Liver (tissue), 8 donors: ENCODE measurements at regions not wholly inside any gene's neighbourhood (a gene's known extent, or its start where the extent isn't known, plus 50 kb on each side); places are given as distances from the start of the nearest gene placed in this dataset.

Experiments
- DNase-seq: peaks from one replicate; pipeline ENCODE4 v3.0.0-alpha.2; 2017; ENCODE audit warnings: low spot score
- H3K27ac ChIP-seq, 2 donors: one replicate each; pipeline ENCODE4 v1.7.0; 2013; ENCODE audit warnings: inconsistent platforms in 2 of 2, low read length in 2 of 2, control low read depth in 1 of 2, low read depth in 1 of 2, mild to moderate bottlenecking in 1 of 2
- H3K27me3 ChIP-seq, 4 donors: one replicate each; pipeline versions ENCODE4 v1.6.1 to v1.7.0; 2013; ENCODE audit warnings: low read length in 3 of 4, inconsistent platforms in 1 of 4, mild to moderate bottlenecking in 1 of 4, moderate library complexity in 1 of 4; ENCODE audit not compliant: control insufficient read depth in 4 of 4, insufficient read depth in 4 of 4
- H3K36me3 ChIP-seq, 4 donors: one replicate each; pipeline versions ENCODE4 v1.6.1 to v1.7.0; 2013; ENCODE audit warnings: low read length in 3 of 4, mild to moderate bottlenecking in 3 of 4, low read depth in 1 of 4, moderate library complexity in 1 of 4; ENCODE audit not compliant: control insufficient read depth in 4 of 4, insufficient read depth in 3 of 4
- H3K4me1 ChIP-seq, 4 donors: one replicate each; pipeline versions ENCODE4 v1.6.1 to v1.7.0; 2013; ENCODE audit warnings: low read length in 3 of 4, mild to moderate bottlenecking in 3 of 4, moderate library complexity in 1 of 4; ENCODE audit not compliant: control insufficient read depth in 4 of 4, insufficient read depth in 4 of 4
- H3K4me3 ChIP-seq, 3 donors: one replicate each; pipeline versions ENCODE4 v1.6.1 to v1.7.0; 2013; ENCODE audit warnings: low read length in 3 of 3, control low read depth in 1 of 3, low read depth in 1 of 3, mild to moderate bottlenecking in 1 of 3
- H3K9ac ChIP-seq, 2 donors: one replicate each; pipeline ENCODE4 v1.7.0; 2013; ENCODE audit warnings: low read length in 2 of 2, mild to moderate bottlenecking in 2 of 2, moderate library complexity in 2 of 2, control low read depth in 1 of 2, low read depth in 1 of 2
- H3K9me3 ChIP-seq, 4 donors: one replicate each; pipeline versions ENCODE4 v1.6.1 to v1.7.0; 2013; ENCODE audit warnings: low read length in 3 of 4; ENCODE audit not compliant: control insufficient read depth in 4 of 4
- EGR1 ChIP-seq, 2 donors: IDR thresholded peaks; 2 replicates each; pipeline ENCODE4 v1.6.1; 2016 to 2018; ENCODE audit warnings: antibody characterized with exemption in 2 of 2, low read depth in 2 of 2
- FOXA1 ChIP-seq: IDR thresholded peaks from 2 replicates; pipeline ENCODE4 v1.6.1; 2016; ENCODE audit warnings: antibody characterized with exemption
- FOXA2 ChIP-seq: IDR thresholded peaks from 2 replicates; pipeline ENCODE4 v1.6.1; 2016; ENCODE audit warnings: antibody characterized with exemption
- GABPA ChIP-seq, 2 donors: IDR thresholded peaks in 1 of 2; conservative IDR thresholded peaks in 1 of 2; 2 replicates each; pipeline ENCODE4 v1.6.1; 2016; ENCODE audit warnings: antibody characterized with exemption in 2 of 2, mild to moderate bottlenecking in 1 of 2, moderate library complexity in 1 of 2
- HNF4G ChIP-seq: IDR thresholded peaks from 2 replicates; pipeline ENCODE4 v1.6.1; 2016; ENCODE audit warnings: antibody characterized with exemption
- JUND ChIP-seq, 2 donors: IDR thresholded peaks; 2 replicates each; pipeline ENCODE4 v1.6.1; 2016; ENCODE audit warnings: antibody characterized with exemption in 2 of 2
- RAD21 ChIP-seq, 2 donors: IDR thresholded peaks; 2 replicates each; pipeline ENCODE4 v1.6.1; 2016; ENCODE audit warnings: antibody characterized with exemption in 2 of 2, mild to moderate bottlenecking in 2 of 2
- RXRA ChIP-seq, 2 donors: IDR thresholded peaks; 2 replicates each; pipeline ENCODE4 v1.6.1; 2017 to 2018; ENCODE audit warnings: antibody characterized with exemption in 2 of 2, mild to moderate bottlenecking in 1 of 2
- SP1 ChIP-seq: IDR thresholded peaks from 2 replicates; pipeline ENCODE4 v1.6.1; 2018; ENCODE audit warnings: antibody characterized with exemption, mild to moderate bottlenecking
- YY1 ChIP-seq: IDR thresholded peaks from 2 replicates; pipeline ENCODE4 v1.6.1; 2016; ENCODE audit warnings: antibody characterized with exemption, mild to moderate bottlenecking
- WGBS: extraction: QIAGEN DNeasy Blood & Tissue Kit; methylation state at CpG from one replicate; pipeline ENCODE4 v1.1.7; 2013; 5-methylcytosine and 5-hydroxymethylcytosine counted together
- TF ChIP-seq, protein P1 (sequence below): fragments of 150-350 bp; IDR thresholded peaks from 2 replicates; pipeline ENCODE4 v1.5.1; 2017; ENCODE audit warnings: improper control_type of control experiment, low read depth, low read length; ENCODE audit not compliant: missing input control
- TF ChIP-seq, protein P2 (sequence below): IDR thresholded peaks from 2 replicates; pipeline ENCODE4 v1.6.1; 2016; ENCODE audit warnings: antibody characterized with exemption
- TF ChIP-seq, protein P3 (sequence below): IDR thresholded peaks from 2 replicates; pipeline ENCODE4 v1.6.1; 2016; ENCODE audit warnings: antibody characterized with exemption
- TF ChIP-seq, protein P4 (sequence below): IDR thresholded peaks from 2 replicates; pipeline ENCODE4 v1.6.1; 2016; ENCODE audit warnings: antibody characterized with exemption, mild to moderate bottlenecking
- donor health status: healthy.
- donor health status: healthy.
- donor health status: healthy.
- donor health status: healthy.
- donor health status: healthy.

DNA sequence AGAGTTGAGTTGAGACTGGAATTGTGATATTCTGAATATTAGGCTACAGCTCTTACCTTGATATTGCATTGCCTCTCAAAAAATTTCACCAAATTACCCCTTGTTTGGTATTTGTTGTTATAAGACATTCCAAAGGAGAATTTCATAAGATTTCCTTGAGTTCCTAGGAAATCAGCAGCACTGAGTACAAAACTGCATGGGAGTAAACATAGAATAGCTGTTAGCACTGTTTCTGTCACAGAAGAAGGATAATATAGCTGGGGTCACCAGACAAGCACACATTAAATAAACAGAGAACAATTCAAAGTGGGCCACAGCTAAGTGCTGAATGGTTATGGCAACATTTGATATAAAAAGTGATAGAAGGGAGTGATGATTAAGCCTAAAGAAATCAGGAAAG, 724.3 kb downstream of the PRELID2 start (continued):
- TF ChIP-seq, protein P1, sequence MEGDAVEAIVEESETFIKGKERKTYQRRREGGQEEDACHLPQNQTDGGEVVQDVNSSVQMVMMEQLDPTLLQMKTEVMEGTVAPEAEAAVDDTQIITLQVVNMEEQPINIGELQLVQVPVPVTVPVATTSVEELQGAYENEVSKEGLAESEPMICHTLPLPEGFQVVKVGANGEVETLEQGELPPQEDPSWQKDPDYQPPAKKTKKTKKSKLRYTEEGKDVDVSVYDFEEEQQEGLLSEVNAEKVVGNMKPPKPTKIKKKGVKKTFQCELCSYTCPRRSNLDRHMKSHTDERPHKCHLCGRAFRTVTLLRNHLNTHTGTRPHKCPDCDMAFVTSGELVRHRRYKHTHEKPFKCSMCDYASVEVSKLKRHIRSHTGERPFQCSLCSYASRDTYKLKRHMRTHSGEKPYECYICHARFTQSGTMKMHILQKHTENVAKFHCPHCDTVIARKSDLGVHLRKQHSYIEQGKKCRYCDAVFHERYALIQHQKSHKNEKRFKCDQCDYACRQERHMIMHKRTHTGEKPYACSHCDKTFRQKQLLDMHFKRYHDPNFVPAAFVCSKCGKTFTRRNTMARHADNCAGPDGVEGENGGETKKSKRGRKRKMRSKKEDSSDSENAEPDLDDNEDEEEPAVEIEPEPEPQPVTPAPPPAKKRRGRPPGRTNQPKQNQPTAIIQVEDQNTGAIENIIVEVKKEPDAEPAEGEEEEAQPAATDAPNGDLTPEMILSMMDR, result no peak
- TF ChIP-seq, protein P2, sequence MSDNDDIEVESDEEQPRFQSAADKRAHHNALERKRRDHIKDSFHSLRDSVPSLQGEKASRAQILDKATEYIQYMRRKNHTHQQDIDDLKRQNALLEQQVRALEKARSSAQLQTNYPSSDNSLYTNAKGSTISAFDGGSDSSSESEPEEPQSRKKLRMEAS, result no peak
- TF ChIP-seq GABPA (IDR thresholded peaks at IDR 0.05 in 1 of 2, conservative IDR thresholded peaks at IDR 0.05 in 1 of 2) (no peak), FOXA1 (no peak), RXRA (IDR thresholded peaks at IDR 0.05) (no peak), SP1 (no peak), JUND (IDR thresholded peaks at IDR 0.05) (no peak)

DNA sequence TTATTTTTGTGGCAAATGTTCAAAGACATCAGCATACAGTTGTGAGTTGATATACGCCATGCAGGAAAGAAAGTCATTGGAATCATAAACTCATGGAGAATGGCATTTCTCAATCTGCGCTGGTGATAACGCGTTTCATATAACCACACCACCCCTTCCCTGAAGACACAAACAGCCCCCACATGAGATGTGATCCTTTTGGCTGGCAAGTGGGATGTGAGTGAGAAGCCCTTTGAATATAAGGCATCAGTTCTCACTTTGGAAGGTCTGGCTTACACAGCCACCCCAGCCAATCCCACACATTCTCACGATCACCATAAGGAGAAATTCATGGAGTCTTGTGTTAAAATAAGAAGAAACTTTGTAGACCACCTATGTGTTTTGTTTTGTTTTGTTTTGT, 725.0 kb downstream of the PRELID2 start:
- Histone ChIP-seq H3K27me3 (no peaks in the 10 kb centered on the region), H3K9ac (no peak overlapping the region), H3K4me3 (no peak overlapping the region), H3K36me3 (no peaks in the 10 kb centered on the region), H3K27ac (no peak overlapping the region), H3K4me1 (no peaks in the 10 kb centered on the region), H3K9me3 (no peaks in the 10 kb centered on the region)
- DNase-seq, result no peak
- no peak for TF ChIP-seq FOXA1
- TF ChIP-seq, protein P2, result no peak
- TF ChIP-seq JUND (IDR thresholded peaks at IDR 0.05), result no peak
- no peak for TF ChIP-seq YY1
- no peak for TF ChIP-seq GABPA (IDR thresholded peaks at IDR 0.05 in 1 of 2, conservative IDR thresholded peaks at IDR 0.05 in 1 of 2)
- TF ChIP-seq, protein P1, result no peak
- TF ChIP-seq SP1, result no peak
- TF ChIP-seq FOXA2, result no peak
- TF ChIP-seq RAD21 (IDR thresholded peaks at IDR 0.05), result no peak
- TF ChIP-seq, protein P3, sequence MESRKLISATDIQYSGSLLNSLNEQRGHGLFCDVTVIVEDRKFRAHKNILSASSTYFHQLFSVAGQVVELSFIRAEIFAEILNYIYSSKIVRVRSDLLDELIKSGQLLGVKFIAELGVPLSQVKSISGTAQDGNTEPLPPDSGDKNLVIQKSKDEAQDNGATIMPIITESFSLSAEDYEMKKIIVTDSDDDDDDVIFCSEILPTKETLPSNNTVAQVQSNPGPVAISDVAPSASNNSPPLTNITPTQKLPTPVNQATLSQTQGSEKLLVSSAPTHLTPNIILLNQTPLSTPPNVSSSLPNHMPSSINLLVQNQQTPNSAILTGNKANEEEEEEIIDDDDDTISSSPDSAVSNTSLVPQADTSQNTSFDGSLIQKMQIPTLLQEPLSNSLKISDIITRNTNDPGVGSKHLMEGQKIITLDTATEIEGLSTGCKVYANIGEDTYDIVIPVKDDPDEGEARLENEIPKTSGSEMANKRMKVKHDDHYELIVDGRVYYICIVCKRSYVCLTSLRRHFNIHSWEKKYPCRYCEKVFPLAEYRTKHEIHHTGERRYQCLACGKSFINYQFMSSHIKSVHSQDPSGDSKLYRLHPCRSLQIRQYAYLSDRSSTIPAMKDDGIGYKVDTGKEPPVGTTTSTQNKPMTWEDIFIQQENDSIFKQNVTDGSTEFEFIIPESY, result no peak
- WGBS, result 83% methylated on average over 5 of the region's 5 CpGs

DNA sequence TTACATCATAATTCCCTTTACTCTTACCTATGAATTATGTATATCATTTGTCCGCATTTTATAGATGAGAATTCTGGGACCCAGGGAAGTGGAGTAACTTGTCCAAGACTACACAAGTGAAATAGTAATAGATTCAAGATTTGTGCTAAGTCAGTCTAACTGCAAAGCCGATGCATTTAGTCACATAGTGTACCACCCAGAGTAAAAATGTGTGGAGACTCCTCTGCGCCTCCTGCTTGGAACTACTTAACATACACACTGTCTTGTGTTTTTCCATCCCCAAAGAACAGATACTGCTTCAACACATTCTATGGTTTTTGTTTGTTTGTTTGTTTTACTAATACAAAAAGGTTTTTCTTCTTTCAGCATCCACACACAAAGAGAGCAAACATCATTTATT, 729.8 kb downstream of the PRELID2 start:
- H3K9ac ChIP-seq, result no peak overlapping the region
- no peaks in the 10 kb centered on the region for H3K27me3 ChIP-seq
- 89% methylated on average over 3 of the region's 3 CpGs for WGBS
- H3K4me1 ChIP-seq, result no peaks in the 10 kb centered on the region
- H3K4me3 ChIP-seq, result no peak overlapping the region
- no peak for DNase-seq
- H3K36me3 ChIP-seq, result no peaks in the 10 kb centered on the region
- no peaks in the 10 kb centered on the region for H3K9me3 ChIP-seq
- H3K27ac ChIP-seq, result no peak overlapping the region
- TF ChIP-seq, protein P4, sequence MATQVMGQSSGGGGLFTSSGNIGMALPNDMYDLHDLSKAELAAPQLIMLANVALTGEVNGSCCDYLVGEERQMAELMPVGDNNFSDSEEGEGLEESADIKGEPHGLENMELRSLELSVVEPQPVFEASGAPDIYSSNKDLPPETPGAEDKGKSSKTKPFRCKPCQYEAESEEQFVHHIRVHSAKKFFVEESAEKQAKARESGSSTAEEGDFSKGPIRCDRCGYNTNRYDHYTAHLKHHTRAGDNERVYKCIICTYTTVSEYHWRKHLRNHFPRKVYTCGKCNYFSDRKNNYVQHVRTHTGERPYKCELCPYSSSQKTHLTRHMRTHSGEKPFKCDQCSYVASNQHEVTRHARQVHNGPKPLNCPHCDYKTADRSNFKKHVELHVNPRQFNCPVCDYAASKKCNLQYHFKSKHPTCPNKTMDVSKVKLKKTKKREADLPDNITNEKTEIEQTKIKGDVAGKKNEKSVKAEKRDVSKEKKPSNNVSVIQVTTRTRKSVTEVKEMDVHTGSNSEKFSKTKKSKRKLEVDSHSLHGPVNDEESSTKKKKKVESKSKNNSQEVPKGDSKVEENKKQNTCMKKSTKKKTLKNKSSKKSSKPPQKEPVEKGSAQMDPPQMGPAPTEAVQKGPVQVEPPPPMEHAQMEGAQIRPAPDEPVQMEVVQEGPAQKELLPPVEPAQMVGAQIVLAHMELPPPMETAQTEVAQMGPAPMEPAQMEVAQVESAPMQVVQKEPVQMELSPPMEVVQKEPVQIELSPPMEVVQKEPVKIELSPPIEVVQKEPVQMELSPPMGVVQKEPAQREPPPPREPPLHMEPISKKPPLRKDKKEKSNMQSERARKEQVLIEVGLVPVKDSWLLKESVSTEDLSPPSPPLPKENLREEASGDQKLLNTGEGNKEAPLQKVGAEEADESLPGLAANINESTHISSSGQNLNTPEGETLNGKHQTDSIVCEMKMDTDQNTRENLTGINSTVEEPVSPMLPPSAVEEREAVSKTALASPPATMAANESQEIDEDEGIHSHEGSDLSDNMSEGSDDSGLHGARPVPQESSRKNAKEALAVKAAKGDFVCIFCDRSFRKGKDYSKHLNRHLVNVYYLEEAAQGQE, result no peak
- no peak for TF ChIP-seq EGR1 (IDR thresholded peaks at IDR 0.05; ENCODE audit: low read depth in 2 of 2)
- TF ChIP-seq SP1, result no peak
- TF ChIP-seq HNF4G, result no peak
